NT2/D1 (cell line): ENCODE measurements at regions not wholly inside any gene's neighbourhood (a gene's known extent, or its start where the extent isn't known, plus 50 kb on each side); places are given as distances from the start of the nearest gene placed in this dataset.

ENCODE experiments used
- SUZ12 ChIP-seq: IDR thresholded peaks from 2 replicates; pipeline ENCODE4 v1.6.1; 2011; ENCODE audit not compliant: insufficient read length, insufficient read depth; ENCODE audit errors: extremely low read depth
- YY1 ChIP-seq: IDR thresholded peaks from 2 replicates; pipeline ENCODE4 v1.6.1; 2011; ENCODE audit not compliant: insufficient read length, insufficient read depth
- ZNF274 ChIP-seq: IDR thresholded peaks from 2 replicates; pipeline ENCODE4 v1.6.1; 2011; ENCODE audit warnings: mild to moderate bottlenecking, low read depth, low read length

- TF ChIP-seq YY1 (no peak), ZNF274 (no peak), SUZ12 (no peak)
Observed at GRCh38 chr12:29025937-29026336, 123.1 kb upstream of the FAR2 start.
